ENCODE measurements at regions not wholly inside any gene's neighbourhood (a gene's known extent, or its start where the extent isn't known, plus 50 kb on each side); places are given as distances from the start of the nearest gene placed in this dataset.

DNA sequence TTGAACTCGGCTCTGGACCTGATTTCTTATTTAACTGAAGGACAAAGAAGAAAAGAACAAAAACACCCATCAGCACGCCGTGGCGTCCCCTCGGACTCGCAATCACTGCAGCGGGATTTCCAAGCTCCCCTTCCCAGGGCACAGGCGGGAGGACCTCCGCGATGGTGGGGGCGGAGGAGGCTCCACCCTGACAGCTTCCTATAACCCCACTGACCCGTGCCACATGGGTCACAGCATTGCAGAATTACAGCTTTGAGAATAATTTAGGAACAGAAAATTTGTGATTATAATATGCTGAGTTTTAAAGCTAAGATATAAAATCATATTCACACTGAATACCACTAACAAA lies 129.7 kb upstream of the SEC61G start:
- H3K4me1 ChIP-seq (ENCODE audit: insufficient read depth, low read length), result no peaks in the 10 kb centered on the region; the same call in 1 of the 2 replicates
- no peaks in the 10 kb centered on the region for H3K36me3 ChIP-seq (ENCODE audit: insufficient read depth, low read length)
- H3K9ac ChIP-seq (ENCODE audit: low read depth, low read length), result peak overlapping the region; percentile 55; the same call in 1 of the 2 replicates
- H3K9me3 ChIP-seq (ENCODE audit: control insufficient read depth, insufficient read depth, low read length), result no peaks in the 10 kb centered on the region

DNA sequence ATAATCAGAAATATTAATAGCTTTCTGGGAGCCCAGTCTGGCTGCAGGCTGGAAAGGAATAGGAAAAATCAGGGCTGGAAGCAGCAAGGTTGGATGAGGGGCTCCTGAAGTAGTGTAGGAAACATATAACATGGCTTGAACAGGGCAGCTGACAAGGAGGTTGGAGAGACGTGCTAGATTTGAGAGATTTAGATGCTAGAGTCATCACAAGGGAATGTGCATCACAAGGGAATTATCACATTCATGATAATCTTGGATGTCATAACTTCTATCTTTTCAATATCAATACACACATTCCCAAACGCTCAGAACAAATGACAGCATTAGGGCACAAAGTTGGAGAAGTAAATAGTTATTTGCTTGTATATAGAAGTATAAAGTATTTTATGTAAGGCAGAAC lies 120.9 kb upstream of the EGFR start:
- no peaks in the 10 kb centered on the region for H3K9me3 ChIP-seq (ENCODE audit: control insufficient read depth, insufficient read depth, low read length)
- no peak overlapping the region for H3K9ac ChIP-seq (ENCODE audit: low read depth, low read length)
- H3K4me1 ChIP-seq (ENCODE audit: insufficient read depth, low read length), result no peaks in the 10 kb centered on the region
- no peaks in the 10 kb centered on the region for H3K36me3 ChIP-seq (ENCODE audit: insufficient read depth, low read length)

DNA sequence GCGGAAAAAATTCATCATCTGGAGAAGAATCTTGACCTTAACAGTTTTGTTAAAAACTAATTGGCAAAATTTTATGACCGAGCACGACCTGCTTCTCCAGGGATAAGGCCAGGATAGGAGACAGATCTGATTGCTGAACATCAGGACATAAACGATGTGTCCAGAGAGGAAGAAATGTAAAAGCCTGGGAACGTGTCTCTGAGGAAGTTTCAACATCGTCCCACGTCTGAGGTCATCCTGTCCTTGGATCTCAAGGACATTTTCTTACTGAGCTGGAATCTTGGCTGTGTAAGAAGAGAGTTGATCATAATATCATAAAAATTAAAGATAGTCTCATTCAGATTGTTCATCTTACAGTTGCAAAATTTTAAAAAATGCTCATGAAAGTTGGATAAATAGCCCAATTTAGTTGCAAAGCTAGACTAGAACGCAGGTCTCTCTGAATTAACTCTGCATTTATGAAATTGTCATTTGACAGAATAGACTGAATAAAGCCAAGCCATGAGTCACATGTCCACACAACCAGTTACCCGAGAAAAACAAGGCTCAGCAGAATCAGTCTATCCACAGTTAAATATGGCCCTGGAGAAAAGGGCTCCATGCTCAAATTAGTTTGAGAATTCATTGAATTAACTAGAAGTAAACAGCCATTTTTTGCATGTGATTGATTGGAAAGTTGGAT lies 120.0 kb upstream of the EGFR start:
- H3K4me1 ChIP-seq (ENCODE audit: insufficient read depth, low read length), result no peaks in the 10 kb centered on the region

GRCh38 chr7:54901840-54902239 lies 117.0 kb upstream of the EGFR start:
- Histone ChIP-seq H3K36me3 (ENCODE audit: insufficient read depth, low read length) (no peaks in the 10 kb centered on the region), H3K9ac (ENCODE audit: low read depth, low read length) (no peak overlapping the region), H3K9me3 (ENCODE audit: control insufficient read depth, insufficient read depth, low read length) (no peaks in the 10 kb centered on the region), H3K4me1 (ENCODE audit: insufficient read depth, low read length) (no peaks in the 10 kb centered on the region)

More for the DNA sequence above, 120.0 kb upstream of the EGFR start:
- Histone ChIP-seq H3K9me3 (ENCODE audit: control insufficient read depth, insufficient read depth, low read length) (no peaks in the 10 kb centered on the region), H3K36me3 (ENCODE audit: insufficient read depth, low read length) (no peaks in the 10 kb centered on the region), H3K9ac (ENCODE audit: low read depth, low read length) (no peak overlapping the region)

- no peaks in the 10 kb centered on the region for H3K9me3 ChIP-seq (ENCODE audit: control insufficient read depth, insufficient read depth, low read length)
- H3K4me1 ChIP-seq (ENCODE audit: insufficient read depth, low read length), result no peaks in the 10 kb centered on the region
- H3K9ac ChIP-seq (ENCODE audit: low read depth, low read length), result no peak overlapping the region
- H3K36me3 ChIP-seq (ENCODE audit: insufficient read depth, low read length), result no peaks in the 10 kb centered on the region
These were observed 114.7 kb upstream of the EGFR start for GRCh38 chr7:54904130-54904529.

- Histone ChIP-seq H3K36me3 (ENCODE audit: insufficient read depth, low read length) (no peaks in the 10 kb centered on the region), H3K9ac (ENCODE audit: low read depth, low read length) (no peak overlapping the region), H3K9me3 (ENCODE audit: control insufficient read depth, insufficient read depth, low read length) (no peaks in the 10 kb centered on the region), H3K4me1 (ENCODE audit: insufficient read depth, low read length) (no peaks in the 10 kb centered on the region)
These were observed 113.8 kb upstream of the EGFR start for GRCh38 chr7:54904986-54905385.

DNA sequence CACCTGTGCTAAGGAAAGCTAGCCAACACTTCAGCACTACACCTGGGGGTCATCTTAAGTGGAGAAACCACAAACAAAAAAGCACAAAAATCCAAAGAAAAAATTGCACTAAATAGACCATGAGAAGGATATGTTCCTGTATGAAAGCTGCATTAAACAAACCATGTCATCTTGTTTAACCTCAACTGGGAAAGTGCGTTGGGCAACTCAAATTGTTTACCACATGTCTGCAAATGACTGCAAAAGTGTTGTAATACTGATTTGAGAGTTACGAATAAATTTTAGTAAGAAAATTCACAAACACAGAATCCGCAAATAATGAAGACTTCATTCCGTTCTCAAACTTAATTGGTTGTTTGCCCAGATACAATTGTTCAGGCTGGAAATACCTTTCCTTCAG lies 111.9 kb upstream of the EGFR start:
- Histone ChIP-seq H3K9ac (ENCODE audit: low read depth, low read length) (no peak overlapping the region), H3K4me1 (ENCODE audit: insufficient read depth, low read length) (no peaks in the 10 kb centered on the region), H3K9me3 (ENCODE audit: control insufficient read depth, insufficient read depth, low read length) (no peaks in the 10 kb centered on the region), H3K36me3 (ENCODE audit: insufficient read depth, low read length) (no peaks in the 10 kb centered on the region)

DNA sequence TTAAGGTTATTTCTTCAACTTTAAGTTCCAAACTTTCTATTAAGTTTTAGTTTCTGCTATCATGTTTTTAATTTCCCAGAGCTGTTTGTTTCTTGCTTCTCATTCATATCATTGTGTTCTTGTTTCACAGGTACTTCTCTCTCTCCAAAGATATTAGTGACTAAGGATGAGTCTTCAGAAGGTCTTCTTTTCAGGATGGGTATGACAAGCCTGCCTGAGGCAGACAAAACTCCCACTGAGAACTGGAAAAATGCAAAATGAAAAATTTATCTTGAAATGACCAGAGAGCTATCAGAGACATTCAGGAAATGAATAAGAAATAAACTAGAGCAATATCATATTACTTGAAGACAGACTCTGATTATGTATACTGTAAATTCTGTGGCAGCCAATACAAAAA lies 110.8 kb upstream of the EGFR start:
- no peaks in the 10 kb centered on the region for H3K36me3 ChIP-seq (ENCODE audit: insufficient read depth, low read length)
- H3K4me1 ChIP-seq (ENCODE audit: insufficient read depth, low read length), result no peaks in the 10 kb centered on the region
- H3K9ac ChIP-seq (ENCODE audit: low read depth, low read length), result no peak overlapping the region
- H3K9me3 ChIP-seq (ENCODE audit: control insufficient read depth, insufficient read depth, low read length), result no peaks in the 10 kb centered on the region

GRCh38 chr7:54908760-54909438 lies 109.9 kb upstream of the EGFR start:
- no peak overlapping the region for H3K9ac ChIP-seq (ENCODE audit: low read depth, low read length)
- H3K36me3 ChIP-seq (ENCODE audit: insufficient read depth, low read length), result no peaks in the 10 kb centered on the region
- H3K4me1 ChIP-seq (ENCODE audit: insufficient read depth, low read length), result no peaks in the 10 kb centered on the region
- H3K9me3 ChIP-seq (ENCODE audit: control insufficient read depth, insufficient read depth, low read length), result no peaks in the 10 kb centered on the region

GRCh38 chr7:54915870-54916598 lies 102.8 kb upstream of the EGFR start:
- Histone ChIP-seq H3K4me1 (ENCODE audit: insufficient read depth, low read length) (no peaks in the 10 kb centered on the region), H3K9me3 (ENCODE audit: control insufficient read depth, insufficient read depth, low read length) (no peaks in the 10 kb centered on the region), H3K36me3 (ENCODE audit: insufficient read depth, low read length) (no peaks in the 10 kb centered on the region), H3K9ac (ENCODE audit: low read depth, low read length) (no peak overlapping the region)

- no peaks in the 10 kb centered on the region for H3K4me1 ChIP-seq (ENCODE audit: insufficient read depth, low read length)
- no peaks in the 10 kb centered on the region for H3K9me3 ChIP-seq (ENCODE audit: control insufficient read depth, insufficient read depth, low read length)
- H3K36me3 ChIP-seq (ENCODE audit: insufficient read depth, low read length), result no peaks in the 10 kb centered on the region
- no peak overlapping the region for H3K9ac ChIP-seq (ENCODE audit: low read depth, low read length)
These were observed 101.0 kb upstream of the EGFR start for GRCh38 chr7:54917613-54918391.

GRCh38 chr7:54921116-54921515 lies 97.7 kb upstream of the EGFR start:
- Histone ChIP-seq H3K36me3 (ENCODE audit: insufficient read depth, low read length) (no peaks in the 10 kb centered on the region), H3K9ac (ENCODE audit: low read depth, low read length) (no peak overlapping the region)

GRCh38 chr7:54931532-54931931 lies 87.3 kb upstream of the EGFR start:
- no peaks in the 10 kb centered on the region for H3K36me3 ChIP-seq (ENCODE audit: insufficient read depth, low read length)
- no peaks in the 10 kb centered on the region for H3K9me3 ChIP-seq (ENCODE audit: control insufficient read depth, insufficient read depth, low read length)
- no peaks in the 10 kb centered on the region for H3K4me1 ChIP-seq (ENCODE audit: insufficient read depth, low read length)
- H3K9ac ChIP-seq (ENCODE audit: low read depth, low read length), result no peak overlapping the region

More at GRCh38 chr7:54921116-54921515, 97.7 kb upstream of the EGFR start:
- Histone ChIP-seq H3K4me1 (ENCODE audit: insufficient read depth, low read length) (no peaks in the 10 kb centered on the region), H3K9me3 (ENCODE audit: control insufficient read depth, insufficient read depth, low read length) (no peaks in the 10 kb centered on the region)

DNA sequence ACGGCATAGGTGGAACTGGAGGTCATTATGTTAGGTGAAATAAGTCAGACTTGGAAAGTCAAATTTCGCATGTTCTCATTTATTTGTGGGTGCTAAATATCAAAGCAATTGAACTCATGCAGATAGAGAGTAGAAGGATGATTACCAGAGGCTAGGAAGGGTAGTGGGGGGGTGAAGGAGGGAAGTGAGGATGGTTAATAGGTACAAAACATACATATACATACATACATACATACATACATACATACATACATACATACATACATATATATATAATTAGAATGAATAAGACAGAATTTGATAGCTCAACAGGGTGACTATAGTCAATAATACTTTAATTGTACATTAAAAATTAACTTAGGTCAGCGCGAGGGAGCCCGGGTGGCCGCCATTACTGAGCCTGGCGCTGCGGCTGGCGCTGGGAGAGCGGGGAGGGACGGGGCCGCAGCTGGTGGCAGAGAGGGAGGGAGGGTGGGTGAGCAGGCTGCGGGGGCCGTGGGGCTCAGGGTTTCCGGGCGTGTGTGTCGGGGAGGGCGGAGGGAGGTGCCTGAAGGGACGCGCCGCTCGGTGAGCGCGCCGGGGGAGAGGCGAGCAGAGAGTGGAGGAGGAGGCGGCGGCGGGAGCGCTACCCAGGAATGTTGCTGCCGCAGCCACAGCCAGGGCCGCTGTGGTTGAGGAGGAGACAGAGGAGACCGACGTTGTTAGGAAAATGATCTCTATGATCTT lies 85.8 kb upstream of the EGFR start:
- no peaks in the 10 kb centered on the region for H3K9me3 ChIP-seq (ENCODE audit: control insufficient read depth, insufficient read depth, low read length)
- no peaks in the 10 kb centered on the region for H3K36me3 ChIP-seq (ENCODE audit: insufficient read depth, low read length)
- H3K4me1 ChIP-seq (ENCODE audit: insufficient read depth, low read length), result no peaks in the 10 kb centered on the region
- H3K9ac ChIP-seq (ENCODE audit: low read depth, low read length), result peak overlapping the region; percentile 41; the same call in 1 of the 2 replicates
